ENCODE measurements at regions not wholly inside any gene's neighbourhood (a gene's known extent, or its start where the extent isn't known, plus 50 kb on each side); places are given as distances from the start of the nearest gene placed in this dataset.
"Not testable (repeated sequence)": the region's sequence is repeated elsewhere in the genome, so short reads cannot be mapped to it uniquely, and the experiment has no call there.

GRCh38 chr4:62461961-62462360, 1261.8 kb downstream of the ADGRL3 start:
- Mint-ChIP-seq H3K9me3 (peaks cover 7% of the 10 kb centered on the region), H3K4me1 (no peaks in the 10 kb centered on the region), H3K27me3 (no peaks in the 10 kb centered on the region), H3K27ac (no peak overlapping the region), H3K36me3 (ENCODE audit: low read depth) (no peaks in the 10 kb centered on the region), H3K4me3 (no peak overlapping the region)
- ChIA-PET POLR2A (no interaction called here), CTCF (no interaction called here)
- no peak for DNase-seq

DNA sequence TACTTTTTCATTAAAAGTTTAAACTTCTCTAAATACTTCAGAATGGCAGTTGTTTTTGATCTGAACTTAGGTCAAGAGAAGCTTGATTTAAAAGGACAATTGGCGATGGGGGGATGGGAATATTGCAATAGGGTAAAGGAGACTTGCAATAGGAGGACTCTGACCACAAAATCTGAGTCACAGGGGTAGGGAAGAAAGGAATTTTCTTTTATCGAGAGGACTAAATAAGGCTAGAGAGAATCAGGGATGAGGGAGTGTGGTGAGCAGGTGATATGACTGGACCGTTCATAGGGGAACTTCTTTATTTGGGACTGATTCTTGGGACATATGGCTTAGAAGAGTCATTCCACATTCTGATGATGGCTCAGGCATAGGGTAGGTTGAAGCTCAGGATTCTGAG, 1260.2 kb downstream of the ADGRL3 start:
- Mint-ChIP-seq H3K36me3 (ENCODE audit: low read depth) (no peaks in the 10 kb centered on the region), H3K27ac (no peak overlapping the region), H3K9me3 (peaks cover 7% of the 10 kb centered on the region), H3K27me3 (no peaks in the 10 kb centered on the region), H3K4me3 (no peak overlapping the region), H3K4me1 (no peaks in the 10 kb centered on the region)
- DNase-seq = no peak
- ChIA-PET POLR2A (no interaction called here), CTCF (no interaction called here)

GRCh38 chr4:62457356-62457755, 1257.2 kb downstream of the ADGRL3 start:
- Mint-ChIP-seq H3K27ac (no peak overlapping the region), H3K27me3 (no peaks in the 10 kb centered on the region), H3K4me1 (no peaks in the 10 kb centered on the region), H3K36me3 (ENCODE audit: low read depth) (no peaks in the 10 kb centered on the region), H3K4me3 (no peak overlapping the region), H3K9me3 (peaks cover 9% of the 10 kb centered on the region)
- no peak for DNase-seq
- POLR2A ChIA-PET = no interaction called here
- CTCF ChIA-PET = no interaction called here

GRCh38 chr4:62455871-62456270, 1255.7 kb downstream of the ADGRL3 start:
- no peaks in the 10 kb centered on the region for H3K27me3 Mint-ChIP-seq
- H3K36me3 Mint-ChIP-seq (ENCODE audit: low read depth) = no peaks in the 10 kb centered on the region
- no peak for DNase-seq
- POLR2A ChIA-PET = no interaction called here
- peaks cover 9% of the 10 kb centered on the region for H3K9me3 Mint-ChIP-seq
- H3K4me3 Mint-ChIP-seq = no peak overlapping the region
- CTCF ChIA-PET = no interaction called here
- H3K27ac Mint-ChIP-seq = no peak overlapping the region
- no peaks in the 10 kb centered on the region for H3K4me1 Mint-ChIP-seq

DNA sequence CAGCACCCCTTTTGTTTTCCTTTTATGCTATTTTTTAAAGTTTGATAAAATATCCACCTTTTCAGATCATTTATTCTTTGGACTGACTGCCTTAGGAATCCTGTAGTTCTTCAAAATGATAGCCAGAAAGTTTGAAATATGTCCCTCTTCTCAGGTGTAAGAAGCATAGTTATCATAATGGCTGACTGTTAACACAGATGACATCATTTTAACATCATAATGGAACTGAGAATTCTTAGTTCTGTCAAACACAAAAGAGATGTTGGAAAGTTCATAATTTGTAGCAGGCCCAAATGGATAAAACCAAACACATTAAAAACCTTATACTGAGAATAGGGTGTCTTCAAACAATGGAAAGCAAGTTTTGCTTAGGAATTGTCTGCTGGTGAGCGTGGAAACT, 1254.4 kb downstream of the ADGRL3 start:
- ChIA-PET POLR2A (no interaction called here), CTCF (no interaction called here)
- Mint-ChIP-seq H3K9me3 (peaks cover 2% of the 10 kb centered on the region), H3K27ac (no peak overlapping the region), H3K4me3 (no peak overlapping the region), H3K27me3 (no peaks in the 10 kb centered on the region), H3K4me1 (no peaks in the 10 kb centered on the region), H3K36me3 (ENCODE audit: low read depth) (no peaks in the 10 kb centered on the region)
- no peak for DNase-seq

DNA sequence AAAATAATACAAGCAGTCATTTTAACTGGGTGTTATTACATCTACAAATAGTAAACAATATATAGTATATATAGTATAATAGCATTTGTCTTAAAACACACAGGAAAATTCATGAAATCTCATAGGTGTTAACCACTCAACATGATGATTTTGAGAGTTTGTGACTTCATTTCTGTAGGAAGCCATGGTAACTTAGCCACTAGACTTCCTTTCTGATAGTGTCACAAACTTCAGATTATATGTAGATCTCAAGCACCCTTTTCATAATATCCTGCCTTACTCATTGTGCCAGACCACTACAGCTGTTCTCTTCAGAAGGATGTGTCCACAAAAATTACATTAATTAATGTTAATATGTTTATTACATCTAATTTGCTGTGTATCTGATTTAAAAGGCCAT, 1250.6 kb downstream of the ADGRL3 start:
- ChIA-PET POLR2A (no interaction called here), CTCF (no interaction called here)
- H3K9me3 Mint-ChIP-seq = peaks cover 2% of the 10 kb centered on the region
- H3K36me3 Mint-ChIP-seq (ENCODE audit: low read depth) = no peaks in the 10 kb centered on the region
- no peaks in the 10 kb centered on the region for H3K4me1 Mint-ChIP-seq
- no peaks in the 10 kb centered on the region for H3K27me3 Mint-ChIP-seq
- no peak overlapping the region for H3K27ac Mint-ChIP-seq
- no peak for DNase-seq
- no peak overlapping the region for H3K4me3 Mint-ChIP-seq

GRCh38 chr4:62449538-62449937, 1249.4 kb downstream of the ADGRL3 start:
- no peak overlapping the region for H3K4me3 Mint-ChIP-seq
- no peak for DNase-seq
- no peaks in the 10 kb centered on the region for H3K36me3 Mint-ChIP-seq (ENCODE audit: low read depth)

DNA sequence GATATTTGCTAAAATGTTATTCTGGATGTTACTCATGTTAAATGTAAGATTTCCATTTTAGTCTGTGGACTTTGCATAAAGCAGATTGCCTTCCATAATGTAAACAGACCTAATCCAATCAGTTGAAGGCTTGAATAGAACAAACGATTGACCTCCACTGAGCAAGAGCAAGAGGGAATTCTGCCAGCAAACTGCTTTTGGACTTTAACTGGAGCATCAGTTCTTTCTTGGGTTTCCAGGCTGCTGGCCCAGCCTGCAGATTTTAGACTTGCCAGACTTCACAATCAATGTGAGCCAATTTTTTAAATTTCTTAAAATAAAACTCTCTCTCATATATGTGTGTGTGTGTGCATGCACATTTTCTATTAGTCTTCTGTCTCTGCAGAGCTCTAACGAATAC, 1248.8 kb downstream of the ADGRL3 start:
- H3K4me1 Mint-ChIP-seq = no peaks in the 10 kb centered on the region
- peaks cover under 1% of the 10 kb centered on the region for H3K9me3 Mint-ChIP-seq
- H3K36me3 Mint-ChIP-seq (ENCODE audit: low read depth) = no peaks in the 10 kb centered on the region
- CTCF ChIA-PET = no interaction called here
- H3K27ac Mint-ChIP-seq = no peak overlapping the region
- POLR2A ChIA-PET = no interaction called here
- H3K4me3 Mint-ChIP-seq = no peak overlapping the region
- DNase-seq = no peak
- H3K27me3 Mint-ChIP-seq = no peaks in the 10 kb centered on the region

More at GRCh38 chr4:62449538-62449937, 1249.4 kb downstream of the ADGRL3 start:
- H3K4me1 Mint-ChIP-seq = no peaks in the 10 kb centered on the region
- POLR2A ChIA-PET = no interaction called here
- peaks cover 2% of the 10 kb centered on the region for H3K9me3 Mint-ChIP-seq
- no peaks in the 10 kb centered on the region for H3K27me3 Mint-ChIP-seq
- no peak overlapping the region for H3K27ac Mint-ChIP-seq
- CTCF ChIA-PET = no interaction called here

GRCh38 chr4:62439051-62439450, 1238.9 kb downstream of the ADGRL3 start:
- Mint-ChIP-seq H3K27ac (no peak overlapping the region), H3K4me3 (no peak overlapping the region), H3K9me3 (peaks cover 20% of the 10 kb centered on the region), H3K27me3 (no peaks in the 10 kb centered on the region), H3K36me3 (ENCODE audit: low read depth) (no peaks in the 10 kb centered on the region), H3K4me1 (no peaks in the 10 kb centered on the region)
- ChIA-PET CTCF (no interaction called here), POLR2A (no interaction called here)
- DNase-seq = no peak

GRCh38 chr4:62434921-62435320, 1234.8 kb downstream of the ADGRL3 start:
- Mint-ChIP-seq H3K9me3 (peaks cover 20% of the 10 kb centered on the region), H3K4me1 (no peaks in the 10 kb centered on the region), H3K27me3 (no peaks in the 10 kb centered on the region), H3K4me3 (no peak overlapping the region), H3K36me3 (ENCODE audit: low read depth) (no peaks in the 10 kb centered on the region), H3K27ac (no peak overlapping the region)
- POLR2A ChIA-PET = no interaction called here
- no peak for DNase-seq
- CTCF ChIA-PET = no interaction called here

DNA sequence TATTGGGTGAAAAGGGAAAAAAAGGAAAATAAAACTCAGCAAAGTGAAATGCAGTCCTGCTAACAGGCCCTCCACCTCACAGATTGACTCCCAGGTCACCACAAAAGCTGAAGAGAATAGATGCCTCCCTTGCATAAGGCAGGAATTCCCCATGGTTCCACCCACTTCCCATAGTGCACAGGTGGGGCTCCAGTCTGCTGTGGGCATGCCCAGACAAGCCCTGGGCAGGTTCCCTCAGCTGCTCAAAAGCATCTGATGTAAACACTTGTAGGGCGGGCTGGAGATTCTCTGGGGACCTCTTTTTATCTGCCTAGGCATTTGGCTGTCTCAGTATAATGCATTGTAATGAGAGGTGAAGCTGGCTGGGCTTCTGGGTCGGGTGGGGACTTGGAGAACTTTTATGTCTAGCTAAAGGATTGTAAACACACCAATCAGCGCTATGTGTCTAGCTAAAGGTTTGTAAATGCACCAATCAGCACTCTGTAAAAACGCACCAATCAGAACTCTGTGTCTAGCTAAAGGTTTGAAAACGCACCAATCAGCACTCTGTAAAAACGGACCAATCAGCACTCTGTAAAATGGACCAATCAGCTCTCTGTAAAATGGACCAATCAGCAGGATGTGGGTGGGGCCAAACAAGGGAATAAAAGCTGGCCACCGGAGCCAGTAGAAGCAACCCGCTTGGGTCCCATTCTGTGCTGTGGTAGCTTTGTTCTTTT, 1231.5 kb downstream of the ADGRL3 start:
- H3K4me1 Mint-ChIP-seq; H3K4me3 Mint-ChIP-seq; H3K36me3 Mint-ChIP-seq (ENCODE audit: low read depth); POLR2A ChIA-PET; H3K27ac Mint-ChIP-seq; H3K27me3 Mint-ChIP-seq; CTCF ChIA-PET; DNase-seq: not testable (repeated sequence)
- H3K9me3 Mint-ChIP-seq = peaks cover 22% of the 10 kb centered on the region

- ChIA-PET CTCF (no interaction called here), POLR2A (no interaction called here)
- no peaks in the 10 kb centered on the region for H3K36me3 Mint-ChIP-seq (ENCODE audit: low read depth)
- no peak for DNase-seq
- no peak overlapping the region for H3K4me3 Mint-ChIP-seq
- H3K4me1 Mint-ChIP-seq = no peaks in the 10 kb centered on the region
- H3K9me3 Mint-ChIP-seq = peaks cover 11% of the 10 kb centered on the region
- H3K27ac Mint-ChIP-seq = no peak overlapping the region
- no peaks in the 10 kb centered on the region for H3K27me3 Mint-ChIP-seq
Observed at GRCh38 chr4:62429297-62429696, 1229.2 kb downstream of the ADGRL3 start.

DNA sequence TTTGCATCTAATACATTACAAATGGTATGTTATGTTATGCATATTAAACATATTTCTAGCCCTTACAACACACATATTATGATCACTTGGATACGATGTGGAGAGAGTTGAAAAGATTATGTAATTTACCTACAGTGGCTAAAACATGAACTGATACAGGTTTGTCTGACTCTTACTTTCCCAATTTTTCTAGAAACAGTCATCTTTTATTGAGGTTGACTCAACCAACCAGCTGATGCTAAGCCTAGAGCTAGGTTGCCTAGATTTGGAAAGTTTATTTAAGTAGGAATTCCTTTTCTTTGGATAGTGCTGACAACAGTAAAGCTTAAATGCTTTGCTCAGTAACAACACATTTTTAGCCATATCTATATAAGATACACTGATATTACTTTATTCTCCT, 1215.1 kb downstream of the ADGRL3 start:
- no peak overlapping the region for H3K4me3 Mint-ChIP-seq
- DNase-seq = no peak
- CTCF ChIA-PET = no interaction called here
- H3K27me3 Mint-ChIP-seq = no peaks in the 10 kb centered on the region
- no peak overlapping the region for H3K27ac Mint-ChIP-seq
- POLR2A ChIA-PET = no interaction called here
- H3K36me3 Mint-ChIP-seq (ENCODE audit: low read depth) = no peaks in the 10 kb centered on the region
- peaks cover 11% of the 10 kb centered on the region for H3K9me3 Mint-ChIP-seq
- H3K4me1 Mint-ChIP-seq = no peaks in the 10 kb centered on the region

GRCh38 chr4:62414563-62414962, 1214.4 kb downstream of the ADGRL3 start:
- Mint-ChIP-seq H3K4me1 (no peaks in the 10 kb centered on the region), H3K4me3 (no peak overlapping the region), H3K27ac (no peak overlapping the region), H3K36me3 (ENCODE audit: low read depth) (no peaks in the 10 kb centered on the region), H3K9me3 (peaks cover 9% of the 10 kb centered on the region), H3K27me3 (no peaks in the 10 kb centered on the region)
- POLR2A ChIA-PET = no interaction called here
- no peak for DNase-seq
- CTCF ChIA-PET = no interaction called here

Measured in activated CD4-positive, alpha-beta memory T cell treated with anti-CD3 and anti-CD28 coated beads, Interleukin-2, amount 10 ng/mL, durations not matched to agents 7 days and 5 days (primary cell).